HG02970 (cell line): ENCODE measurements at regions not wholly inside any gene's neighbourhood (a gene's known extent, or its start where the extent isn't known, plus 50 kb on each side); places are given as distances from the start of the nearest gene placed in this dataset.
"Not testable (repeated sequence)": the region's sequence is repeated elsewhere in the genome, so short reads cannot be mapped to it uniquely, and the experiment has no call there.

Experiments used
- ATAC-seq: cut with Tn5 transposase; IDR thresholded peaks from one replicate; pipeline ENCODE4 v1.9.1; 2021; ENCODE audit warnings: mild to moderate bottlenecking, moderate library complexity, moderate number of reproducible peaks; ENCODE audit not compliant: unreplicated experiment, low FRiP score

GRCh38 chr5:82664732-82665131 is 386.6 kb upstream of the RPS23 start:
- ATAC-seq: no peak

GRCh38 chr5:82663225-82663624 is 385.1 kb upstream of the RPS23 start:
- ATAC-seq: no peak

GRCh38 chr5:82662340-82662739 is 384.2 kb upstream of the RPS23 start:
- no peak for ATAC-seq

GRCh38 chr5:82661933-82662332 is 383.8 kb upstream of the RPS23 start:
- ATAC-seq: no peak

GRCh38 chr5:82661462-82661861 is 383.3 kb upstream of the RPS23 start:
- ATAC-seq: no peak

- no peak for ATAC-seq
These were observed 381.0 kb upstream of the RPS23 start for GRCh38 chr5:82659115-82659514.

GRCh38 chr5:82657033-82657699 is 379.0 kb upstream of the RPS23 start:
- ATAC-seq: no peak

GRCh38 chr5:82656341-82656761 is 378.2 kb upstream of the RPS23 start:
- no peak for ATAC-seq

GRCh38 chr5:82655078-82655477 is 376.9 kb upstream of the RPS23 start:
- ATAC-seq: no peak

GRCh38 chr5:82649943-82650342 is 371.8 kb upstream of the RPS23 start:
- no peak for ATAC-seq

GRCh38 chr5:82644766-82645165 is 366.6 kb upstream of the RPS23 start:
- ATAC-seq: no peak

- no peak for ATAC-seq
These were observed 366.1 kb upstream of the RPS23 start for GRCh38 chr5:82644229-82644628.

- no peak for ATAC-seq
These were observed 364.2 kb upstream of the RPS23 start for GRCh38 chr5:82642313-82642712.

- no peak for ATAC-seq
These were observed 363.3 kb upstream of the RPS23 start for GRCh38 chr5:82641331-82642003.

- no peak for ATAC-seq
These were observed 362.8 kb upstream of the RPS23 start for GRCh38 chr5:82640916-82641315.

- ATAC-seq: no peak
These were observed 361.4 kb upstream of the RPS23 start for GRCh38 chr5:82639393-82640144.

- no peak for ATAC-seq
These were observed 358.4 kb upstream of the RPS23 start for GRCh38 chr5:82636591-82636990.

- ATAC-seq: no peak
These were observed 357.6 kb upstream of the RPS23 start for GRCh38 chr5:82635561-82636288.

GRCh38 chr5:82628364-82628910 is 350.3 kb upstream of the RPS23 start:
- no peak for ATAC-seq

GRCh38 chr5:82626905-82627591 is 348.9 kb upstream of the RPS23 start:
- not testable (repeated sequence) for ATAC-seq
